ENCODE measurements at regions not wholly inside any gene's neighbourhood (a gene's known extent, or its start where the extent isn't known, plus 50 kb on each side); places are given as distances from the start of the nearest gene placed in this dataset.

- Histone ChIP-seq H4K20me1 (replicated peaks; ENCODE audit: insufficient read depth) (no peaks in the 10 kb centered on the region), H3K27ac (ENCODE audit: low read depth) (no peak overlapping the region), H2AFZ (no peak overlapping the region), H3K79me2 (replicated peaks; ENCODE audit: insufficient read depth) (no peaks in the 10 kb centered on the region), H3K4me2 (no peak overlapping the region), H3K36me3 (ENCODE audit: insufficient read depth) (no peaks in the 10 kb centered on the region), H3F3A (replicated peaks; ENCODE audit: low read depth) (no peaks in the 10 kb centered on the region), H3K4me3 (no peak overlapping the region), H3K27me3 (ENCODE audit: insufficient read depth) (no peaks in the 10 kb centered on the region), H3K4me1 (ENCODE audit: insufficient read depth) (no peaks in the 10 kb centered on the region), H3K9me2 (ENCODE audit: insufficient read depth) (no peaks in the 10 kb centered on the region; the same call in 1 of the 2 replicates)
- no peak for TF ChIP-seq EZH2phosphoT487 (IDR thresholded peaks at IDR 0.05; ENCODE audit: unreplicated experiment)
- TF ChIP-seq NANOG (IDR thresholded peaks at IDR 0.05; ENCODE audit: borderline replicate concordance), result no peak
- TF ChIP-seq ZNF114 (CRISPR knock-in tag; IDR thresholded peaks at IDR 0.05), result no peak
- TF ChIP-seq ZNF462 (CRISPR knock-in tag; IDR thresholded peaks at IDR 0.05), result no peak
- no peak for TF ChIP-seq STAT1 (IDR thresholded peaks at IDR 0.05; ENCODE audit: unreplicated experiment)
- TF ChIP-seq JUNB (IDR thresholded peaks at IDR 0.05; ENCODE audit: unreplicated experiment), result no peak
- no peak for TF ChIP-seq ZNF331 (CRISPR knock-in tag; IDR thresholded peaks at IDR 0.05; ENCODE audit: low read depth)
- TF ChIP-seq ETS1 (IDR thresholded peaks at IDR 0.05), result no peak
- TF ChIP-seq POLR2AphosphoS5 (IDR thresholded peaks at IDR 0.05; ENCODE audit: low read depth), result no peak
- no peak for TF ChIP-seq CTCF (conservative IDR thresholded peaks at IDR 0.05; ENCODE audit: low read depth in 2 of 2)
- TF ChIP-seq REST (IDR thresholded peaks at IDR 0.05; ENCODE audit: unreplicated experiment), result no peak
- TF ChIP-seq EZH2 (IDR thresholded peaks at IDR 0.05; ENCODE audit: low read depth, unreplicated experiment), result no peak
- no peak for TF ChIP-seq CREB1 (CRISPR knock-in tag; IDR thresholded peaks at IDR 0.05; ENCODE audit: low read depth)
- peaks cover 4% of the 10 kb centered on the region for H3K4me1 Mint-ChIP-seq
- H3K27ac Mint-ChIP-seq, result no peak overlapping the region
- no peaks in the 10 kb centered on the region; the same call in 2 of the 3 replicates for H3K9me3 Mint-ChIP-seq
- H3K4me3 Mint-ChIP-seq, result no peak overlapping the region
- no peak for ATAC-seq
- no peaks in the 10 kb centered on the region for H3K36me3 Mint-ChIP-seq (ENCODE audit: low read depth)
- peaks cover 6% of the 10 kb centered on the region for H3K27me3 Mint-ChIP-seq (ENCODE audit: insufficient read depth, low read depth, poor library complexity)
- DNase-seq (ENCODE audit: low spot score), result no peak
These were observed 209.8 kb downstream of the KCNJ3 start for GRCh38 chr2:154908327-154908726.

Data from GM23338 (cell line).